A549 (cell line): ENCODE measurements at regions not wholly inside any gene's neighbourhood (a gene's known extent, or its start where the extent isn't known, plus 50 kb on each side); places are given as distances from the start of the nearest gene placed in this dataset.

ENCODE experiments used
- BHLHE40 ChIP-seq: IDR thresholded peaks from 2 replicates; pipeline ENCODE4 v1.6.1; 2012; ENCODE audit warnings: low read depth, low read length, inconsistent platforms
- CHD2 ChIP-seq: fragments of 150-350 bp; IDR thresholded peaks from 2 replicates; pipeline ENCODE4 v1.6.1; 2014; ENCODE audit warnings: low read length; ENCODE audit not compliant: partially characterized antibody
- MAX ChIP-seq: IDR thresholded peaks from 2 replicates; pipeline ENCODE4 v1.6.1; 2012
- POLR2A ChIP-seq: IDR thresholded peaks from 2 replicates; pipeline ENCODE4 v1.6.1; 2012; ENCODE audit warnings: mild to moderate bottlenecking, low read length
- RAD21 ChIP-seq, 2 experiments: fragments of >200 bp in 1 of 2; sonication (Bioruptor Twin) in 1 of 2; formaldehyde crosslinking in 1 of 2; IDR thresholded peaks in 1 of 2; conservative IDR thresholded peaks in 1 of 2; 2 replicates in 1 of 2; 3 replicates in 1 of 2; pipeline ENCODE4 v1.6.1; 2012 to 2018; ENCODE audit warnings: inconsistent platforms in 1 of 2
- RCOR1 ChIP-seq: fragments of 150-350 bp; IDR thresholded peaks from 2 replicates; pipeline ENCODE4 v1.6.1; 2014; ENCODE audit warnings: antibody characterized with exemption, low read length, low read depth
- TF ChIP-seq, protein P1 (sequence below): fragments of >200 bp; sonication (Bioruptor Twin); formaldehyde crosslinking; IDR thresholded peaks from 3 replicates; pipeline ENCODE4 v1.5.1; 2016

GRCh38 chr14:49527221-49527620, 59.0 kb downstream of the RPS29 start:
- TF ChIP-seq BHLHE40 = no peak
- TF ChIP-seq, protein P1, sequence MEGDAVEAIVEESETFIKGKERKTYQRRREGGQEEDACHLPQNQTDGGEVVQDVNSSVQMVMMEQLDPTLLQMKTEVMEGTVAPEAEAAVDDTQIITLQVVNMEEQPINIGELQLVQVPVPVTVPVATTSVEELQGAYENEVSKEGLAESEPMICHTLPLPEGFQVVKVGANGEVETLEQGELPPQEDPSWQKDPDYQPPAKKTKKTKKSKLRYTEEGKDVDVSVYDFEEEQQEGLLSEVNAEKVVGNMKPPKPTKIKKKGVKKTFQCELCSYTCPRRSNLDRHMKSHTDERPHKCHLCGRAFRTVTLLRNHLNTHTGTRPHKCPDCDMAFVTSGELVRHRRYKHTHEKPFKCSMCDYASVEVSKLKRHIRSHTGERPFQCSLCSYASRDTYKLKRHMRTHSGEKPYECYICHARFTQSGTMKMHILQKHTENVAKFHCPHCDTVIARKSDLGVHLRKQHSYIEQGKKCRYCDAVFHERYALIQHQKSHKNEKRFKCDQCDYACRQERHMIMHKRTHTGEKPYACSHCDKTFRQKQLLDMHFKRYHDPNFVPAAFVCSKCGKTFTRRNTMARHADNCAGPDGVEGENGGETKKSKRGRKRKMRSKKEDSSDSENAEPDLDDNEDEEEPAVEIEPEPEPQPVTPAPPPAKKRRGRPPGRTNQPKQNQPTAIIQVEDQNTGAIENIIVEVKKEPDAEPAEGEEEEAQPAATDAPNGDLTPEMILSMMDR = no peak
- TF ChIP-seq RAD21 (conservative IDR thresholded peaks at IDR 0.05 in 1 of 2, IDR thresholded peaks at IDR 0.05 in 1 of 2) = no peak
- TF ChIP-seq POLR2A = no peak
- TF ChIP-seq MAX = no peak
- TF ChIP-seq CHD2 = no peak
- no peak for TF ChIP-seq RCOR1
